ENCODE measurements at regions not wholly inside any gene's neighbourhood (a gene's known extent, or its start where the extent isn't known, plus 50 kb on each side); places are given as distances from the start of the nearest gene placed in this dataset.
"Not testable (repeated sequence)": the region's sequence is repeated elsewhere in the genome, so short reads cannot be mapped to it uniquely, and the experiment has no call there.

DNA sequence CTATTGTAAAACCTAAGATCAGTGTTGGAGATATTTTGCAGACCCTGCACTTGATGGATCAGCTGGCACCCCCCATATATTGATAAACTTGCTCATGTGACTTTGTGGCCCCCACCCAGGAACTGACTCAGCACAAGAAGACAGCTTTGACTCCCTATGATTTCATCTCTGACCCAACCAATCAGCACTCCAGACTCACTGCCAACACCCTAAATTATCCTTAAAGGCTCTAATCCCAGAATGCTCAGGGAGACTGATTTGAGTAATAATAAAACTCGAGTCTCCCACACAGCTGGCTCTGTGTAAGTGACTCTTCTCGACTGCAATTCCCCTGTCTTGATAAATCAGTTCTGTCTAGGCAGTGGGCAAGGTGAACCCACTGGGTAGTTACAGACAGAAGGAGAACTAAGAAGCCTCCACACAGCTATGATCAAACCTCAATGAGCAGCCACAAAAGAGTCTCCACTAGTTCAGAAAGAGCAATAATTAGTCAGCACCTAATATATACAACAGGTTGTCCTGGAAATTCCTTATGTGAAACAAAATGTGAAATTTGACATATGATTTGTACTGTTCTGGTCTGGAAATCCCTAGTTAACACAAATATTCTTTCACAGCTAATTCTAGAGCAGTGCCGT is 52.2 kb downstream of the ACTL7B start:
- no peak for DNase-seq

DNA sequence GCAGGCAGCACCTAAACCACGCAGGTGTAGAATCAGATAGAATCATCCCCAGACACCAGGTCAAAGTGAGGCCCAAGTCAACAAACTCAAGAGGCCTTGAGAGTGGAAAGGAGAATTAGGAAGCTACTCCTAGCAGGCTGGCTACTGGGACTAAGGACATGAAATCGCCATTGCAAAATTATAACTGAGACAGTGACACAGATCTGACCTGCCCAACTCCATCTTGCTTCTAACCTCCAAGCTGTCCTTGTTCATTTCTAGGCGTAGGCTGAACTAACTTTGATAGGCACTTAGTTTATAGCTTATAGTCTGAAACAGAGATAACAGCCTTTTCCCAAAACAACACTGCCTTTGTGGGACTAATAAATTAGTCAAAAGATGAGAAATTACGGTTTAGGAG is 52.8 kb downstream of the ACTL7B start:
- no peak for DNase-seq

DNA sequence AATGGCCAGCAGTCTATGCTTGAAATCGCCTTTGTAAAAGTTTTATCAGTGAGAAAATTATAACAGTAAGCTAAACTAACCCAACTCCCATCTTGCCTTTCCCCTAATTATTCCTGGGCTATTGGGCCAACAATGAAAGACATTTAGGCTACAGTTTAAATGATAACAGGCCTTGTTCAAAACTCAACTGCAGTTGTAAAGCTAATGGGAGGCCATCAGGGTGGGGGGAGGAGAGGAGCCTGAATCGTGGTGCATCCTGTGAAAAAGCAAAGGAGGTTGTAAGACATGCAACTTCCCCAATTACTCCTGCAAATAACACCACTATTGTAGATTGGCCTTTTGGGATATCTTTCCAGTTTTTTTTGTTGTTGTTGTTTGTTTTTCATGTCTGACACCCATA is 53.8 kb downstream of the ACTL7B start:
- no peak for DNase-seq

DNA sequence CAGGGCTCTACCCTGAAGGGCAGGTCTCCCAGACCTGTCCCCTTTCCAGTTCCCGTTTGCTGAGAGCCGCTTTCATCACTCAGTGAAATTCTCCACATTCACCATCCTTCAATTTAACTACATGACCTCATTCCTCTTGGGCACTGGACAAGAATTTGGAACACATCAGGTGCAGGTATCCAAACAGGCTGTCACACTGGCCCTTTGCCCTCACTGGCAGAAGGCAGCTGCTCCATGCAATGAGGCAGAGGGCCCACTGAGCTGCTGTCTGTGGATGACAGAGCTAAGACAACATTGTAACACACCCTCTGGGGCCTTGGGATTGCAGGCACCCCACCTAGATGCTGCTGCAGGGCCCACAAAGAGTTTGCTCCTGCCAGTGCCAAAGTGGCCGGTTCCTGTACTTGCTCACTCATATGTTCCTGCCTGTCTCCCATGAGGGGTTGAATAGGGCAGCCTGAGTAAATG is 55.1 kb downstream of the ACTL7B start:
- no peak for DNase-seq

DNA sequence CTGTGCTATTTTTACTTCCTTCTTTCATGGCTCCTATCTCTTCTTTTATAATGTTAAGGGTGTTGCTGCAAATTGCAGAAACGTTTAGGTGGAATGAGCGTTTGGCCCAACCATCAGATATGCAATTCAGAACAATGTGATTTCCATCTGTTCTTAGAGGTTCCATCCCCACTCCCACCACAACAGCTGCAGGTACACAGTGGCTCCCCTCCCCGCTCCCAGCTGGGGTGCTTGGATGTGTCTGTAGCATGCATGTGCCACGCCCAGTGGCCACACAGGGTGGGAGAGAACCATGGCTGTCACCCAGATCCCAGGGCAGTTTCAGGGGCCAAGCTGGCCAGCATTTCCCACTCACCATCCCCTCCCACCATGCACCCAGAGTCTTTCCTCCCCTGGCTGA is 62.2 kb downstream of the ACTL7B start:
- DNase-seq: no peak

DNA sequence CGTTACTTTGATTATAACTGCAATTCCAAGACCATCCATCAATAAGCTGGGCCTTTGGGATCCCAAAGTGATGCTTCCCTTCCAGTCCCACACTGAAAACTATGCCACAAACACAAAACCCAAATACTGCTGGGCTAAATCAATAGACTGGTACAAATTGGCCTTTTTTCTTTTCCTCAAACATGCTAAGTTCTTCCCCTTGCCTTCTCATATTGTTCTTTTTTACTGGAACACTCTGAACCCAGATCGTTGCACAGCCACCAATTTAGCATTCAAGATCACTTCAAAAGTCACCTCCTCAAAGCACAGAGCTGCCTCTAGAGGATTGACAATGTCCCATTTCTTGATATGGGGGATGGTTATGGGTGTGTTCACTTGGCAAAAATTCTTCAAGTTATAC is 66.0 kb downstream of the ACTL7B start:
- no peak for DNase-seq

DNA sequence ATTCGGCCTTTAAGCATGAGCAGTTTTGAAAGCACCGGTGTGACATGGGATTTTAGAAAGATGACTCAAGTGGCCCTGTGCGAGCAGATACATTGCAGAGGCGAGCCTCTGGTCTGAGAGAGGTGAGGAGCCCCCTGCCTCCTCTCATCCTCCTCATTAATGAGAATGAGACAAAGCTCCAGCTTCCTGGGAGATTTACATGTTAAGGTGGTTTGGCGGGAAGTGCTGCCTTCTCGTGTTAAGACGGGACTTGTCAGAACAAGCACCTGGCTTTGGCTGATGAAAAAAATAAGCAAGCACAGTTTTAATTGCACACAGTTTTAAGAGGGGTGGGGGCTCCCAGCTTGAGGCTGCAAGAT is 68.1 kb downstream of the ACTL7B start:
- DNase-seq: no peak

DNA sequence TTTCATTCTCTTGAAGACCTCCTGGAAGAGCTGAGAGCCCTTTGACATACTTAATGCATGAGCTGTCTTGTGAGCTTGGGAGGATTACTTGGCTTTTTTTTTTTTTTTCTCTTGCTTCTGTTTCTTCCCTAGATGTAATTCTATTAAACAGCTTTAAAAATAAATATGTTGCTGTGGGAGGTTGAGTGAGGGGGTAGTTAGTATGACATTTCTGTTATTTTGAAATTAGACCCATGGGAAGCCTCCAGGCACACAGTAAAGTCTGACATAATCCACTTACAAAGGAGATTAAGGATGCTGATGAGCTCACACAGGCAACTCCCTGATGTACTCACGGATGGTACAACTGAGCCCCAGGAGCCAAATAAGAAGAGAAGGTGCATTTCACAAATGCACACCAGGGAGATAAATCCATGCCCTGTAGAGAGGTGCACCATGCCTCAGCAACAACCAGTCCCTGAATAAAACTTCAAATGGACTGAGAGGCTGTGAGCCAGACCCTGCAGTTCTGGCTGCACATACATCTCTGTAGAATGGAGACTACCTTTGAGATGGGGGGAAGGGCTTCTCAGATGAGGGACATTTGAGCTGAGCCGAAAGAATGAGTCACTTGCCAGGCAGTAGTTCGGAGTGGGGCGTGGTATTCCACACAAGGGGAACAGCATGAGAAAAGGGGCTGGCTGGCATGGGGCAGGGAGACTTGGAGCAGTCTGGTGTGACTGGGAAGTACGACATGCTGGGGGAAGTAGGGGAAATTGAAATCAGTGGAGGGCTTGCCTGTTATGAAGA is 68.7 kb downstream of the ACTL7B start:
- DNase-seq: no peak

DNA sequence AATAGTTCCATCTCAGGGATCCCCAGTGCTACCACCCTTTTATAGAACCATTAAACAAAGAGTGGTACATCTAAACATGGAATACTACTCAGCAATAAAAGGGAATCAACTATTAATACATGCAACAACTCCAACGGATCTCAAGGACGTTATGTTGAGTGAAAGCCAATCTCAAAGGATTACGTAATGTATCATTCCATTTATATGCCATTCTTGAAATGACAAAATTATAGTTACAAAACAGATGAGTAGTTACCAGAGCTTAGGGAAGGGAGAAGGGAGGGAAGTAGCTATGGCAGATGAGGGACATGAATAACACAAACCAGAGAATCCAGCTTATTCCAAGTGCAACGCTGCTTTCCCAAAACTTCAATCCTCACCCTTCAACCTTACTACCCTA is 69.5 kb downstream of the ACTL7B start:
- DNase-seq: no peak

DNA sequence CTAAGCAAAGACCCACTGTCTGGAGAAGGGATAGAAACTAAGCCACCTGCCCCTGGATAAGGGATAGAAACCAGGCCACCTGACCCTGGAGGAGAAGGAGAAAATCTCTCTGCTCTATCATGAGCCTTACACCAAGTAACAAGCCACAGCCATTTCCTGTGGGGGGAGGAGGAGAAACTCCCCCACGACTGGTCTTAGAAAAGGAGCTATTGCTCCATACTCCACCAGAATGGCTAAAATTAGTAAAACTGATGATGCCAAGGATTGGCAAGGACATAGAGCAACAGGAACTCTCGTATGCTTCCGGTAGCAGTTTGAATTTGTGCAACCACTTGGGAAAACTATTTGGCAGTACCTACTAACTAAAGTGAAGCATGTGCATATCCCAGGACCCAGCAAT is 70.8 kb downstream of the ACTL7B start:
- no peak for DNase-seq

DNA sequence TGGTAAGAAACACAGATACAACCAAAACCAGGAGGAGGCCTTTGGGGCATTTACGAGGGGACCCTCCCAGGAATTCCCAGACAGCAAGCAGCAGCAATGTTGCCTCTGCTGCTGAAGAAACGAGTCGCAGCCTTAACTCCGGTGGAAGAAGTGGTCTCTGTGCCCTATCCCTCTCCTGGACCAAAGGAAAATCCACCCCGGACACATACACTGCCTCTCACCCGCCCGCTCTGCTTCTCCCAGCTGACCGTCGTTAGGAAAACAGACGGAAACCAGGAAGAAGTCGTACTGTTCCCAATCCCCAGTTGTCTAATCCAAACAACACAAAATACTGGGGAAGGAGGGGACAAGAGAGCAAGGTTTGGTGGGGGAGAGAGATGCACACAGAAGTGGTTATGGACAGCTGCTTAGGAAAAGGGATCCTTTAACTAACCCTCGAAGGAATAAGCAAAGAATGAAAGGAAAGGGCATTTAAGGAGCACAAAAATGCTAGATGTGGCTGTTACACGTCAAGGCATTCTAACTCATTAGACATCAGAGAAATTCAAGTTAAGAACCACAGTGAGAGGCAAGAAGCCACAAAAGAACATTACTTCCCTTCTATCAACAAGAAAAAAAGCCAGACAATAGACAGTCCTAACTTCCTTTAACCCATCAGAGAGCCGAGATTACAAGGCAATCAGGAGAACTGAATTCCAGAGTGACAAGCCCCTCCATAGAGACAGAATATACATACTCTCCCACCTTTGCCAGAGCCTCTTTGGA is 71.9 kb downstream of the ACTL7B start:
- no peak for DNase-seq

DNA sequence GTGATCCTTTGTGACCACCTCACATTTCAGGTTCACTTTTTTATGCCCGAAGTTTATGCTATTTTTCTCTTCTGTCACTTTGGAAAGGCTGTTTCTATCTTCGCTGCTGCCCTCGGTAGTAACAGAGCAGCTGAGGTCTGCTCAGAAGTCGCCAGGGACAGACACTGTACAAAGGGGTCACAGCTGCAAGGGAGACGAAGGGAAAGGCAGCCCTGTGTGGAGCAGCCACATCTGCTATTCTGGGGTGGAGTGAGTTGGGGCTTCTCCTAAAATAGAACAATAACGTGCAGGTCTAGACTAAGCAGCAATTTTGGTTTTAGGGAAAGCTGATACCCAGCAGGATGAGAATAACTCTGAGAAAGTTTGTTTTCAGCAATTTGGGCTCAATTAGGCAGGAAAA is 72.5 kb downstream of the ACTL7B start:
- DNase-seq: no peak

DNA sequence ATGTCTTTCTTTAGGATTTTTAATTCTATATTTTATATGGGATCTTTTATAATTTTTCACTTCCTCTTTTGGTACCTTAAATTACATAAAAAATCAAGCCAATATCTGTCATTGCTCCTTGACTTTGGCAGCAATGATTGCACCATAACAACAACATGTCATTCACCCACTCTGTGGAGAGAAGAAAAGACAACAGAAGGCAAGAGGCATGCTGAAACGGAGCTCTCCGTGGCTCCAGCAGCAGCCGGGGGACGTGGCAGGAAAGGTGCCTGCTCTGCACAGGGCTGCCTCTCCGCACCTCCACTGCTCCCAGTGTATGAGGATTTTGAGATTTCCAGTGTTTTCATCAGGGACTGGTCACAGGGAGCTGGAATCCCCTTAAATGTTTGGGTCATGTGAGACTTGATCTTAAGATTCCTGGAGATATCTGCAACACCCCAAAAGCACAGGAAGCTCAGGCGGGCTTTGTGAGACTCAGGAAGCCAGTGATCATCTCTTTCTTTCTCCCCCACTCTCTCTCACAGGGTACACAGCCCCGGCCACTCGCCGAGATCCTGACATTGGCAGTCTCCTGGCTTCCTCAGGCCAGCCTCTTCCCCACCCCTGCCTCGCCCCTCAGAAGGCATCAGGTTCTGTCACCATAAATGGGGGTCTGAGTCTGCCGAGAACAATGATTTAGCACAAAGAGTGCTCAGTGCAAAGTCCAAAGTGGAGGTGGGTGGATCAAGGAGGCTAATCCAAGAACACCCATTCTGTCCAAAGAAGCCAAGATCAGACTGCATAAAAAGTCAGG is 74.6 kb downstream of the ACTL7B start:
- no peak for DNase-seq

DNA sequence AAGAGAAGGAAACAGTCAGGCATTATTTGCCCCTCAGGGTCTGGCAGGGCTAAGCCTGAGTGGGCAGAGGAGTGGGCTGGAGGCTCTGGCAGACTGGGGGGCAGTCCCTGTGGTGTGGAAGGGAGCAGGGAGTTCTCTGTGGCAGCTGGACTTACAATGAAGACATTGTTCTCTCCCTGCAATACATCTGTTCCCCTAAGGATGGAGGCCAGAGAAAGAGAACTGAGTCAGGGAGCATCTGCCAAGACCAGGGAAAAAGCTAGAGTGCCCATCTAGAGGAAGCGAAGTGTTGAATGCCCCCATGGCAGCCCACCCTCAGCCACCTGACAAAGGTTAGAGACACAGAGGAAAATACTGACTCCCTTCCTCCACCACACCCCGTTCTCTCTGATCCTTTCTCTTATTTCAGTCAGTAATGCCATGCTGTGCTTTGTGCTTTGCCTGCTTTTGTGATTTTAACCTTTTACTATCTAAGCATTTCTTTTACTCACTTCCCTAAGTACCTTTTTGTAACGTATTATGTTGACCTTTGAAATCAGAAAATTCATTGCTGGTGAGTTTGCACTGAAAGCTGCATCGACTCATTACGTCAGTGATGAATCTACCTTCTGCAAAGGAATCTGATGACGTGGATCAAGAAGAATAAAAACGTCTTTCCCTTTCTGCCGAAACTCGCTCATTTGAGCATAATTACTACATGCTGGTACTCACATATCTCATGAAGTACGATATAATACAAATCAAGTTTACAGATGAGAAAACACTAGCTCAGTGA is 76.0 kb downstream of the ACTL7B start:
- DNase-seq: no peak

DNA sequence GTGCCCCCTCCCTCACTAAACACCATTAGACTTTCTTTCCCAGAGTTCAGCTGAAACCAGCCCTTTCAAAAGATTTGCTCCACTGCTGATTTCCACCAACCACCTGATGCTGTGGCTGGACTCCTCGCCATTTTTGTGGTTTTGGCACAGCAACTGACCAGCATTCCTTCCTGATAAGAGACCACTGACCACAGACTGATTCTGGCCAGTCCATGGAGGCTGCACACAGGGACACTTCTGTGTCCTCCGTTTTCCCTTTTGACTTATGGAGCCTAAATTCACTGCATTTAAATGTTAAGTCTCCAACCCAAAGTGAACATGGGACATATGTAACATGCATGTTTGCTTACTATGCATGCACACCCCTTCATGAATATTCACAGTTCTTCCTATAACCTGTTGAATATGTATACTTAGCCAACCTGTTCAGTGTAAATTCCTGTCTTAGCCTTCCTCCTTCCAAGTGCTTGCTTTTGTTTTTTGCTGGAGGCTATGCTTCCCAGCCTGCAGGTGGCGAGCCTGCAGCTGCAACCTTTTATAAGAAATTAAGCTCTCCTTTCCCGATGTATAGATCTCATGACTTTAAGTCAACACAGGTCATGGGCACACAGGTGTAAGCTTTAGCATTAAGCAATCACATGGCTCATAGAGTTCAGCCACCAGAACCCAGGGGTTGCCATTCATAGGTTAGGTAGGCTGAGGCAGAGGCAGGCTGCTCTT is 78.7 kb downstream of the ACTL7B start:
- DNase-seq: no peak

DNA sequence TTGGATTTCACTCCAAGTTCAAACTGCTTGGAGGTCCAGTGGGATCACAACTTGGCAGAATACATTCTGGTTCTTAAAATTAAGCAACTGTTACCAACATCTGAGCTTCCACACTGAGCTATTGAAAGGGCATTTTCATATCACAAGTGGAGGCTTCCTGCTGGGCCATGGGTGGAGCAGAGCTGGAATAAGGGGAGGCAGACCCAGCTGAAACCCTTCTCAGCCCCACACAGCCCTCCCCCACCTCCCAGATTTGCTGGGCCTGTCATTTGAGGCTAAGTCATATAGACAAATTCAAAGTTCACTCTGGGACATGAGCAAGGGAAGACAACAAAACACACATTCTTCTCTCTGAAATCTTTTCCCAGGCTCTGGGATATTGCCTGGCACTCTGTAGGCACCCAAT is 79.9 kb downstream of the ACTL7B start:
- no peak for DNase-seq

DNA sequence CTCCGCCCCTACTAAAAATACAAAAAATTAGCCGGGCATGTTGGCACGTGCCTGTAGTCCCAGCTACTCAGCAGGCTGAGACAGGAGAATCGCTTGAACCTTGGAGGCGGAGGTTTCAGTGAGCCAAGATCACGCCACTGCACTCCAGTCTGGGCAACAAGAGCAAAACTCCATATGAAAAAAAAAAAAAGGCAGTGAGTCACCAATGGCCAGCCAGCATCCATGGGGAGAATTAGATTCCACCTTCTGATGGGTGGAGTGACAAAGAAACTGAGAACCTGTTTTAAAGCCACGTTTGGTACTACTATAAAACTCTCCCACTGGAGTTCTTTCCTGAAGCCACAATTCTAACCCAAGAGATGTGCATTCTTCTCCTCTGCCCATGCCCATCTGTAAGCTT is 81.7 kb downstream of the ACTL7B start:
- not testable (repeated sequence) for DNase-seq

DNA sequence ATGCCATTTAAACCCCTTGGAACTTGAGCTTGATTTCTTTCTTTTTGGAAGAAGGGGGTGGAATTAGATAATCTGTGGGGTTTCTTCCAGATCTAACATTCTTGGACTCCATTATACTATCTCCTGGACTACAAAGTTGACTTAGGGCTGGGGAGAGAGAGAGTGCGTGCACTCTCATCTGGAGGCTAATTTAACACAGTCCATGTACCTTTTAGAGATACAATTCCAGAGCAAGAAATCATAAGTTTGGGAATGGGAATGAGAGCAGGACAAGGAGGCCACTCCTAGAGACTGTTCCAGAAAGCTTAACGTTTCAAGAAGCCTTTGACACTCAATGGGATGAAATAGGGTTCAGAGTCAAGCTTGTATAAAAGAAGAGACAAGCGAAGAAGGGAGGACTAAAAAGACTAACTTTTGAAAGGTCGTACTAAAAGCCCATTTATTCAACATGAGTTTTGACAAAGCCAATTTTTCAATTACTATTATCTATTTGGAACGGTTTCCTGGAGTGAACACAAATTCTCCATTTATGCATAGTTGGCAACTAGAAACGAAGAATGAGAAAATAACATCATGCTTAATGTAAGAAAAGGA is 83.4 kb downstream of the ACTL7B start:
- DNase-seq: no peak

DNA sequence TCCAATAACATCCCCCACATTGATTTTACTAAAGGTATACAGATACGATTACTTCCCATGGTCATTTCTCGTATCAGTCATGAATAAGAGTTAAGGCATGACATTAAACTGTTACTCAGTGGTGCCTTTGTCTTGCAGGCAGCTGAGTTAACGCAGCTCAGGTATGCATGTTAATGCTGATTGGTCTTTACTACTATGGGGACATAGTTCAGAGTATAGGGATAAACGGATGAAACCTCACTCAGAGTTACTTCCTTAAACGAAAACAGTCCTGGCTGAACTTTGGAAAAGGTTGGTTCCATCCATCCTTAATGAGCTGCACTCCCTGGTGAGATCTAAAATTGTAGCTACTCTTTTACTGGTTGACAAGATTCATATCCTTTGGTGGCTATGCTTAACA is 87.0 kb downstream of the ACTL7B start:
- no peak for DNase-seq

DNA sequence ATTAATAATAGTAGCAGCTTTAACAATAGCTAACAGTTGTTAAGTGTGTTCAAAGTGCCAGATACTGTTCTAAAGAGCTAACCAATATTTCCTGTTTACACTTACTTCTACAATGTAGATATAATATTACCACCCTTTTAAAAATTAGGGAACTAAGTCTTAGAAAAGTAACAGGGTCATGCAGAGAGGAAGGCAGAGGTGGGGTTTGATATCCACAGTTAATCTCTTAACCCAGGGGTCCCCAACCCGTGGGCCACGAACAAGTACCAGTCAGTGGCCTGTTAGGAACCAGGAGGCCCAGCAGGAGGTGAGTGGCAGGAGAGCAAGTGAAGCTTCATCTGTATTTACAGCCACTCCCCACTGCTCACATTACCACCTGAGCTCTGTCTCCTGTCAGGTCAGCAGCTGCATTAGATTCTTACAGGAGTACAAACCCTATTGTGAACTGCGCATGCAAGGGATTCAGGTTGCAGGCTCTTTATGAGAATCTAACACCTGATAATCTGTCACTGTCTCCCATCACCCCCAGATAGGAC is 89.1 kb downstream of the ACTL7B start:
- no peak for DNase-seq

DNA sequence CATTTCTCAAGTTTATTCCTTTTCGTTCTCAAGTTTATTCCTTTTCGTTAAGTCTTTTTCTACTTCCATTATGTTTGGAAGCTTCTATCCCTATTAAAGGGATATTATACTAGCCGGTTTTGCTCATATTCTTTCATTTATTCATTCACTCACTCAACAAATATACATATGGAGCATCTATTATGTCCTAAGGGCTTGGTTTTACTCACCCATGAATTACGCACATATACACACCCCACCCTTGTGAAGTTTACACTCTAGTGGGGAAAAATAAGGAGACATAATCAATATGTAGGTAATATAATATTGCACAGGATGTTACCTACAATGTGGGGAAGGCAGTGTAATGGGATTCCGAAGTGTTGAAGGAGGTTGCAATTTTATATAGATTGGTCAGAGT is 90.5 kb downstream of the ACTL7B start:
- DNase-seq: no peak

Data from CD4-positive, alpha-beta T cell treated with Interleukin-1 beta for 1 hour (primary cell).